ENCODE measurements at regions not wholly inside any gene's neighbourhood (a gene's known extent, or its start where the extent isn't known, plus 50 kb on each side); places are given as distances from the start of the nearest gene placed in this dataset.

DNA sequence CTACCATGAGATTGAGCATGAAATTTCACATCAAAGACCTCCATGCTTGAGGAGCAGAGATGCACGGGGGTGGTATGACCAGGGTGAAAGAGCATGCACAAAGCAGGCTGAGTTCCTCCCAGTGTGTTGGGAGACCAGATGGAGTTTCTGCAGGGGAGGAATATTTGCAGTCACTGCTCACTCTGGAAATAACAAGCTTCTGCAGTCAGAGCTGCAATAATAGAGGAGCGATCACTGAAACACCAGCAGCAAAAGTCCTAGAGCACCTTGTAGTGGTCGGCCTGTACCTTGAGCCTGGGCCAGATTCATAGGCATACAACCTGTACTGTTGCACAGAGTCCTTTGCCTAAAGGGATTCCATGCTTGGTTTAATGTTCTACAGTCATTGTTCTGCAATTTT lies 184.5 kb upstream of the SP8 start:
- Mint-ChIP-seq H3K27ac (no peak overlapping the region), H3K36me3 (no peaks in the 10 kb centered on the region), H3K27me3 (no peaks in the 10 kb centered on the region)

GRCh38 chr7:20980232-20980631 lies 193.5 kb upstream of the SP8 start:
- no peak for ATAC-seq
- H3K4me1 Mint-ChIP-seq = no peaks in the 10 kb centered on the region
- no peak overlapping the region for H3K27ac Mint-ChIP-seq
- no peaks in the 10 kb centered on the region for H3K27me3 Mint-ChIP-seq
- no peaks in the 10 kb centered on the region for H3K9me3 Mint-ChIP-seq
- no peak overlapping the region for H3K4me3 Mint-ChIP-seq
- H3K36me3 Mint-ChIP-seq = no peaks in the 10 kb centered on the region

More for the DNA sequence above, 184.5 kb upstream of the SP8 start:
- Mint-ChIP-seq H3K9me3 (no peaks in the 10 kb centered on the region), H3K4me1 (no peaks in the 10 kb centered on the region), H3K4me3 (no peak overlapping the region)
- ATAC-seq = no peak

- no peak for ATAC-seq
- no peaks in the 10 kb centered on the region for H3K4me1 Mint-ChIP-seq
- no peaks in the 10 kb centered on the region for H3K27me3 Mint-ChIP-seq
- no peaks in the 10 kb centered on the region for H3K9me3 Mint-ChIP-seq
- H3K4me3 Mint-ChIP-seq = no peak overlapping the region
- no peaks in the 10 kb centered on the region for H3K36me3 Mint-ChIP-seq
- H3K27ac Mint-ChIP-seq = no peak overlapping the region
Measured at GRCh38 chr7:20980668-20981264, 194.1 kb upstream of the SP8 start.

GRCh38 chr7:20988340-20988739 lies 201.7 kb upstream of the SP8 start:
- Mint-ChIP-seq H3K27me3 (no peaks in the 10 kb centered on the region), H3K9me3 (peaks cover 3% of the 10 kb centered on the region), H3K4me3 (no peak overlapping the region), H3K27ac (no peak overlapping the region), H3K36me3 (no peaks in the 10 kb centered on the region), H3K4me1 (no peaks in the 10 kb centered on the region)
- ATAC-seq = no peak

DNA sequence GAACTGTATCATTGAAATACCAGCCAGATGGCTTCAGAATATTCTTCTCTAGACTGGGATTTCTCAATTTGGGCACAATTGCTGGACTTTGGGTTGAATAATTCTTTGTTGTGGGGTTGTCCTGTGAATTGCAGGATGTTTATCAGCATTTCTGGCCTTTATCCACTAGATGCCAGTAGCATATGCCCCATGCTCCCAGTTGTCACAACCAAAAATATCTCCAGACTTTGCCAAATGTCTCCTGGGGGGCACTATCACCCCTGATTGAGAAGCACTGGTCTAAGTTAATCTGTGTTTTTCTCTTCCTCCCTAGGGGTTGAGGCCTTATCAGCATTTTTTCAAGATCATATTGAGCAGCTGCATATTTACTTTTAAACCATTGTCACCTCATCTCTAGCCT lies 204.9 kb upstream of the SP8 start:
- Mint-ChIP-seq H3K27me3 (no peaks in the 10 kb centered on the region), H3K4me3 (no peak overlapping the region), H3K36me3 (no peaks in the 10 kb centered on the region), H3K9me3 (peaks cover 3% of the 10 kb centered on the region), H3K4me1 (no peaks in the 10 kb centered on the region), H3K27ac (no peak overlapping the region)
- no peak for ATAC-seq

DNA sequence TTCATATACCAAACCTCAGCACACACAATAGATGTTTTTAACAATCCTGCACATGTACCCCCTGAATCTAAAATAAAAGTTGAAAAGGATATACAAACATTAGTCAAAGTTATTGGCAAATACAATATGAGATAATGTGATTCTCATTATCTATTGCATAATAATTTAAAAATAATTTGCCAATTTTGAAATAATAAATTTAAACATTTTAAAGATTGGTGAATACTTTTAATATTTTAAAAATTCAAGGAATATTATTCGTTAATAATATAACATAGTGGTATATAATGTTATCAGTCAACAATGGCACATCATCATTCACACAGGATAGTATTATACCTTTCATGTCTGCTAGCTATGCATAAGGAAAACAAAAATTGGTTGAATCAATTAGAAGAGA lies 207.0 kb upstream of the SP8 start:
- Mint-ChIP-seq H3K9me3 (no peaks in the 10 kb centered on the region), H3K4me1 (no peaks in the 10 kb centered on the region), H3K4me3 (no peak overlapping the region), H3K27ac (no peak overlapping the region), H3K36me3 (no peaks in the 10 kb centered on the region), H3K27me3 (no peaks in the 10 kb centered on the region)
- no peak for ATAC-seq

DNA sequence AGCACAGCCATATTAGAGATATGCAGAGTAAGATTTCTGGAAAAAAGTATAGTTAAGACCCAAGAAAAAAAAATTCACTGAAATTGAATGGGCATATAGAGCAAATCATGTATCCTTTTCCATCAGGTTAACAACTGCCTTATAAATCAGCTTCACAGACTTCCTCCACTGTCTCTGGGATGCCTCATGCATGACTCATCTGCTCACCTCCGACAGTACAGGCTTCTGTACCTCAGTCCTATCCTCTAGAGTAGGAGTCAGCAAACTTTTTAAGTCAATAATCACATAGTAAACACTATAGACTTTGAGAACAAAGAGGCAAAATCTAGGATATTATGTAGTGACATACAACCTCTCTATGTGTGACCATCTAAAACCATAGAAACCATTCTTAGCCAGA lies 211.6 kb upstream of the SP8 start:
- Mint-ChIP-seq H3K9me3 (peaks cover under 1% of the 10 kb centered on the region), H3K27me3 (no peaks in the 10 kb centered on the region), H3K4me3 (no peak overlapping the region), H3K36me3 (no peaks in the 10 kb centered on the region), H3K4me1 (no peaks in the 10 kb centered on the region), H3K27ac (no peak overlapping the region)
- ATAC-seq = no peak

DNA sequence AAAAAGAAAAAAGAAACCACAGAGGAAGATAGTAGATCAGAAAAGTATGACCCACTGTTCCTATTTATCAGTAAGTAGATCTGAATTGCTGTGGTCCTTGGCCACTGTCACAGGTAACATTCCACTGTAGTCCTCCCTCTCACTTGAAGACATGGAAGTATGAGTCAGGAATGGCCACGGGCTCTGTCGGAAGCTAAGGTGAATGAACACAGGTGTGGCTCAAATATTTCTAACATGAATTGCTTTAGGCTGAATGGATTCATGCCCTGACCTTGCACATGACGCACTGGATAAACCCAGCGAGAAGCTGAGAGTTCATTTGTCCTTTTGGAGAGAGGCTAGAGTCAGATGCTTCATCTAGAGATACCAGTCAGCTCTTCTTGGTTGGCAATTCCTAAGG lies 224.5 kb upstream of the SP8 start:
- Mint-ChIP-seq H3K27me3 (no peaks in the 10 kb centered on the region), H3K4me1 (no peaks in the 10 kb centered on the region), H3K9me3 (peaks cover 7% of the 10 kb centered on the region), H3K27ac (no peak overlapping the region), H3K36me3 (no peaks in the 10 kb centered on the region), H3K4me3 (no peak overlapping the region)
- no peak for ATAC-seq

- Mint-ChIP-seq H3K4me3 (no peak overlapping the region), H3K4me1 (no peaks in the 10 kb centered on the region), H3K27me3 (no peaks in the 10 kb centered on the region), H3K27ac (no peak overlapping the region), H3K36me3 (no peaks in the 10 kb centered on the region), H3K9me3 (no peaks in the 10 kb centered on the region)
- ATAC-seq = no peak
Measured at GRCh38 chr7:21013765-21014539, 227.3 kb upstream of the SP8 start.

GRCh38 chr7:21020667-21021066 lies 234.0 kb upstream of the SP8 start:
- no peak for ATAC-seq
- Mint-ChIP-seq H3K4me3 (no peak overlapping the region), H3K9me3 (no peaks in the 10 kb centered on the region), H3K36me3 (no peaks in the 10 kb centered on the region), H3K4me1 (no peaks in the 10 kb centered on the region), H3K27me3 (no peaks in the 10 kb centered on the region), H3K27ac (no peak overlapping the region)

- no peak for ATAC-seq
- Mint-ChIP-seq H3K27ac (no peak overlapping the region), H3K4me3 (no peak overlapping the region), H3K36me3 (no peaks in the 10 kb centered on the region), H3K27me3 (no peaks in the 10 kb centered on the region), H3K9me3 (no peaks in the 10 kb centered on the region), H3K4me1 (no peaks in the 10 kb centered on the region)
Measured at GRCh38 chr7:21023841-21024484, 237.3 kb upstream of the SP8 start.

DNA sequence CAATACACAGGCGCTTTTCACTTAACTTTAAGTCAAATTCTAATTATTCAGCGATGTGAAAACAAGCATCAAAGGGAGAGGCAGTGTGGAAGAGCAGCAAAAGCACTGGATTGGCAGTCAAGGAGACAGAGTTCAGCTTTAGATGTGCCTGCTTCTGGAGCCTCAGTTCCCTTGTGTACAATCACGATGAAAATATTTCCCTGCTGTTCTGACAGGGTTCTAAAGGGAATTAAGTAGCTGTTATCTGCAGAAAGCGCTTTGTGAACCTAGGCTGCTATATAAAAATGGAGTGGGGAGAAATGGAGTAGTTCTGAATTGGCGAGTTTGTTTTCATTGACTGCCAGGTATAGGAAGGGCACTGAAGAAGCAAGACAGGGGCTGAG lies 237.8 kb upstream of the SP8 start:
- H3K27ac Mint-ChIP-seq = no peak overlapping the region
- no peaks in the 10 kb centered on the region for H3K4me1 Mint-ChIP-seq
- no peak overlapping the region for H3K4me3 Mint-ChIP-seq
- H3K27me3 Mint-ChIP-seq = no peaks in the 10 kb centered on the region
- no peaks in the 10 kb centered on the region for H3K9me3 Mint-ChIP-seq
- no peaks in the 10 kb centered on the region for H3K36me3 Mint-ChIP-seq
- no peak for ATAC-seq

GRCh38 chr7:21028186-21028585 lies 241.5 kb upstream of the SP8 start:
- no peaks in the 10 kb centered on the region for H3K4me1 Mint-ChIP-seq
- H3K27me3 Mint-ChIP-seq = no peaks in the 10 kb centered on the region
- H3K36me3 Mint-ChIP-seq = no peaks in the 10 kb centered on the region
- no peak overlapping the region for H3K4me3 Mint-ChIP-seq
- no peak overlapping the region for H3K27ac Mint-ChIP-seq
- ATAC-seq = no peak
- H3K9me3 Mint-ChIP-seq = no peaks in the 10 kb centered on the region

GRCh38 chr7:21028599-21028998 lies 241.9 kb upstream of the SP8 start:
- no peak overlapping the region for H3K4me3 Mint-ChIP-seq
- no peak for ATAC-seq
- no peaks in the 10 kb centered on the region for H3K27me3 Mint-ChIP-seq
- no peaks in the 10 kb centered on the region for H3K36me3 Mint-ChIP-seq
- no peaks in the 10 kb centered on the region for H3K4me1 Mint-ChIP-seq
- no peak overlapping the region for H3K27ac Mint-ChIP-seq
- H3K9me3 Mint-ChIP-seq = no peaks in the 10 kb centered on the region

- Mint-ChIP-seq H3K36me3 (no peaks in the 10 kb centered on the region), H3K9me3 (no peaks in the 10 kb centered on the region), H3K27me3 (no peaks in the 10 kb centered on the region), H3K27ac (no peak overlapping the region), H3K4me3 (no peak overlapping the region), H3K4me1 (no peaks in the 10 kb centered on the region)
- no peak for ATAC-seq
Measured at GRCh38 chr7:21029006-21029405, 242.3 kb upstream of the SP8 start.

DNA sequence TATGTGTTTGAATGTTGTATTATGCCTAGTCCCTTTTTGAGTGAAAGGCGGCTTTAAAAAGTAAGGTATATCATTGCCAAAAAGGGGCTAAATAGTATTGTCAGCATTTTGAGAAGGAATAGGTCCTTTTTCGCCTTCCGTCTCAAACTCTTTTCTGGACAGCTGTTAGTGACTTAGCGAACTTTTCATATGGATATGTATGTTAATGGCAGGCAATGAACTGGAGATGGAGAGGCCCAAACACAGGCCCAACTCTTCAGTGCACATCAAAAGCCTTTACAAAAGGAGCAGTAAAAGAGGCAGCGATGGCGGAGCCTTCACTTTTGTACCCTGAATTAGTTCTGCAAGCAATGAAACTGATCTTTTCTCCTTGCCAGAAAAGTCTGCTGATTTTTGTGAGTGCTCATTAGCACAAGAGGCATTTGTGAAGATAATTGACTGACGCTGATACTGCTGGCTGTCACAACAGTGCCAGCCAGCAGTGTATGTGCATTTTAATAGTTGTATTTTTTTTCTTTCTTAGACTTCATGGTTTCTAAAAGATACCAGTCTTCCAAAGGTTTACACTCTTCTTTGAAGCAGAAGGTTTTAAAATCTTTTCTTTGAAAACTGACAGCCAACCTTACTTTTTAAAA lies 243.7 kb upstream of the SP8 start:
- Mint-ChIP-seq H3K9me3 (no peaks in the 10 kb centered on the region), H3K27me3 (no peaks in the 10 kb centered on the region), H3K36me3 (no peaks in the 10 kb centered on the region), H3K27ac (no peak overlapping the region), H3K4me1 (no peaks in the 10 kb centered on the region), H3K4me3 (no peak overlapping the region)
- ATAC-seq = no peak
